ENCODE measurements at regions not wholly inside any gene's neighbourhood (a gene's known extent, or its start where the extent isn't known, plus 50 kb on each side); places are given as distances from the start of the nearest gene placed in this dataset.
"Not testable (repeated sequence)": the region's sequence is repeated elsewhere in the genome, so short reads cannot be mapped to it uniquely, and the experiment has no call there.

- H3K27ac Mint-ChIP-seq: no peak overlapping the region
- H3K36me3 Mint-ChIP-seq: peaks cover 19% of the 10 kb centered on the region
Measured at GRCh38 chr14:39505812-39506211, 73.6 kb upstream of the FBXO33 start.

GRCh38 chr14:39500253-39500652 is 68.0 kb upstream of the FBXO33 start:
- H3K27ac Mint-ChIP-seq: no peak overlapping the region
- peaks cover 16% of the 10 kb centered on the region for H3K9me3 Mint-ChIP-seq
- H3K4me3 Mint-ChIP-seq: no peak overlapping the region
- H3K4me1 Mint-ChIP-seq: no peaks in the 10 kb centered on the region
- peaks cover 11% of the 10 kb centered on the region for H3K36me3 Mint-ChIP-seq
- ATAC-seq: no peak
- no peaks in the 10 kb centered on the region for H3K27me3 Mint-ChIP-seq

More at GRCh38 chr14:39505812-39506211, 73.6 kb upstream of the FBXO33 start:
- no peaks in the 10 kb centered on the region for H3K27me3 Mint-ChIP-seq
- ATAC-seq: no peak
- H3K4me3 Mint-ChIP-seq: no peak overlapping the region
- peaks cover 10% of the 10 kb centered on the region for H3K9me3 Mint-ChIP-seq
- H3K4me1 Mint-ChIP-seq: no peaks in the 10 kb centered on the region

- Mint-ChIP-seq H3K9me3 (peaks cover 18% of the 10 kb centered on the region), H3K36me3 (peaks cover 14% of the 10 kb centered on the region), H3K27me3 (no peaks in the 10 kb centered on the region), H3K4me3 (no peak overlapping the region), H3K27ac (no peak overlapping the region), H3K4me1 (no peaks in the 10 kb centered on the region)
- ATAC-seq: no peak
Measured at GRCh38 chr14:39499514-39499913, 67.3 kb upstream of the FBXO33 start.

- H3K4me3 Mint-ChIP-seq, H3K27me3 Mint-ChIP-seq, H3K4me1 Mint-ChIP-seq, ATAC-seq, H3K27ac Mint-ChIP-seq: not testable (repeated sequence)
- Mint-ChIP-seq H3K9me3 (peaks cover 18% of the 10 kb centered on the region), H3K36me3 (peaks cover 14% of the 10 kb centered on the region)
Measured at GRCh38 chr14:39497677-39498076, 65.4 kb upstream of the FBXO33 start.

GRCh38 chr14:39492267-39492666 is 60.0 kb upstream of the FBXO33 start:
- Mint-ChIP-seq H3K4me1 (no peaks in the 10 kb centered on the region), H3K36me3 (peaks cover 14% of the 10 kb centered on the region), H3K27ac (no peak overlapping the region), H3K27me3 (no peaks in the 10 kb centered on the region), H3K9me3 (peaks cover 12% of the 10 kb centered on the region), H3K4me3 (no peak overlapping the region)
- no peak for ATAC-seq

GRCh38 chr14:39491134-39491571 is 58.9 kb upstream of the FBXO33 start:
- Mint-ChIP-seq H3K27ac (no peak overlapping the region), H3K9me3 (peaks cover 11% of the 10 kb centered on the region), H3K4me3 (no peak overlapping the region), H3K27me3 (no peaks in the 10 kb centered on the region), H3K36me3 (peaks cover 11% of the 10 kb centered on the region), H3K4me1 (no peaks in the 10 kb centered on the region)
- ATAC-seq: no peak

- no peaks in the 10 kb centered on the region for H3K36me3 Mint-ChIP-seq
- no peak overlapping the region for H3K4me3 Mint-ChIP-seq
- ATAC-seq: no peak
- no peaks in the 10 kb centered on the region for H3K27me3 Mint-ChIP-seq
- H3K4me1 Mint-ChIP-seq: no peaks in the 10 kb centered on the region
- no peaks in the 10 kb centered on the region for H3K9me3 Mint-ChIP-seq
- H3K27ac Mint-ChIP-seq: no peak overlapping the region
Measured at GRCh38 chr14:39488600-39488999, 56.4 kb upstream of the FBXO33 start.

GRCh38 chr14:39483682-39484081 is 51.4 kb upstream of the FBXO33 start:
- Mint-ChIP-seq H3K9me3 (no peaks in the 10 kb centered on the region), H3K27me3 (no peaks in the 10 kb centered on the region), H3K4me3 (no peak overlapping the region), H3K36me3 (peaks cover 10% of the 10 kb centered on the region), H3K4me1 (no peaks in the 10 kb centered on the region), H3K27ac (no peak overlapping the region)
- no peak for ATAC-seq
